ENCODE measurements at regions not wholly inside any gene's neighbourhood (a gene's known extent, or its start where the extent isn't known, plus 50 kb on each side); places are given as distances from the start of the nearest gene placed in this dataset.

- ChIA-PET CTCF (no interaction called here), POLR2A (no interaction called here)
- no peak for DNase-seq (ENCODE audit: extremely low spot score)
- TF ChIP-seq CTCF (IDR thresholded peaks at IDR 0.05; ENCODE audit: control extremely low read depth, extremely low read depth, low read depth, missing control alignments), result no peak
These were observed 975.5 kb upstream of the EPHA7 start for GRCh38 chr6:94394822-94395221.

- TF ChIP-seq CTCF (IDR thresholded peaks at IDR 0.05; ENCODE audit: control extremely low read depth, extremely low read depth, low read depth, missing control alignments), result no peak
- POLR2A ChIA-PET, result no interaction called here
- CTCF ChIA-PET, result interaction anchor here (1.5 kb wide), 1 partner anchor 16 kb away, joined by 3 read pairs; no protein-coding TSS in a partner anchor
- no peak for DNase-seq (ENCODE audit: extremely low spot score)
These were observed 969.9 kb upstream of the EPHA7 start for GRCh38 chr6:94389218-94389617.

GRCh38 chr6:94377835-94378234, 958.5 kb upstream of the EPHA7 start:
- DNase-seq (ENCODE audit: extremely low spot score), result no peak
- ChIA-PET CTCF (no interaction called here), POLR2A (no interaction called here)
- no peak for TF ChIP-seq CTCF (IDR thresholded peaks at IDR 0.05; ENCODE audit: control extremely low read depth, extremely low read depth, low read depth, missing control alignments)

GRCh38 chr6:94376876-94377275, 957.5 kb upstream of the EPHA7 start:
- CTCF ChIA-PET, result no interaction called here
- POLR2A ChIA-PET, result no interaction called here
- no peak for TF ChIP-seq CTCF (IDR thresholded peaks at IDR 0.05; ENCODE audit: control extremely low read depth, extremely low read depth, low read depth, missing control alignments)
- DNase-seq (ENCODE audit: extremely low spot score), result no peak

GRCh38 chr6:94372229-94372628, 952.9 kb upstream of the EPHA7 start:
- no peak for DNase-seq (ENCODE audit: extremely low spot score)
- ChIA-PET CTCF (interaction anchor here (1.0 kb wide), 1 partner anchor 12 kb away, joined by 3 read pairs; no protein-coding TSS in a partner anchor), POLR2A (no interaction called here)
- no peak for TF ChIP-seq CTCF (IDR thresholded peaks at IDR 0.05; ENCODE audit: control extremely low read depth, extremely low read depth, low read depth, missing control alignments)

- POLR2A ChIA-PET, result no interaction called here
- CTCF ChIA-PET, result no interaction called here
- no peak for DNase-seq (ENCODE audit: extremely low spot score)
- no peak for TF ChIP-seq CTCF (IDR thresholded peaks at IDR 0.05; ENCODE audit: control extremely low read depth, extremely low read depth, low read depth, missing control alignments)
These were observed 948.0 kb upstream of the EPHA7 start for GRCh38 chr6:94367316-94367715.

All from GM10248 (cell line).